ENCODE measurements at regions not wholly inside any gene's neighbourhood (a gene's known extent, or its start where the extent isn't known, plus 50 kb on each side); places are given as distances from the start of the nearest gene placed in this dataset.

- TF ChIP-seq CTCF (IDR thresholded peaks at IDR 0.05) (no peak), POLR2A (IDR thresholded peaks at IDR 0.05) (no peak), POLR2AphosphoS5 (IDR thresholded peaks at IDR 0.05) (no peak)
Observed at GRCh38 chr21:36564647-36565046, 84.7 kb upstream of the CLDN14 start.

All from prostate gland (tissue), 2 donors.